K562 (cell line): ENCODE measurements at regions not wholly inside any gene's neighbourhood (a gene's known extent, or its start where the extent isn't known, plus 50 kb on each side); places are given as distances from the start of the nearest gene placed in this dataset.

ENCODE experiments used
- ATAC-seq: fragments of 200-7000 bp; cut with Tn5 transposase; 3 replicates; pipeline ENCODE4 v1.9.1; 2020; ENCODE audit warnings: moderate library complexity
- BruUV-seq: library from RNA; stranded (reverse); fragments of 400-500 nt; replicated peaks from 2 replicates; lab custom pipeline; 2021; lab: Mats Ljungman, UMichigan
- CTCF ChIA-PET: fragments of 300-600 bp; formaldehyde crosslinking; extraction: SDS; loops from one replicate; lab custom pipeline; 2021; ENCODE audit warnings: low intra/inter-chr PET ratio; lab: Yijun Ruan, JAX
- POLR2A ChIA-PET: fragments of 300-600, 350-650 bp; sonication (Branson Sonifier 250); formaldehyde crosslinking; extraction: SDS; loops from one replicate; lab custom pipeline; 2021; ENCODE audit warnings: antibody characterized with exemption, inconsistent platforms; lab: Yijun Ruan, JAX
- DNase-seq, 4 experiments: peaks; one replicate each; pipeline versions ENCODE4 v3.0.0 to v3.0.0-alpha.2; 2011 to 2018; ENCODE audit warnings: low spot score in 3 of 4, mixed read lengths in 3 of 4; ENCODE audit errors: extremely low read depth in 1 of 4
- FAIRE-seq: peaks from 2 replicates; lab custom pipeline; 2011; peaks lifted over from hg19 to GRCh38; lab: Jason Lieb, UNC
- H2AFZ ChIP-seq: 2 replicates; pipeline ENCODE4 v1.6.0; 2011; ENCODE audit warnings: low read depth, low read length, control low read depth, inconsistent platforms
- H3K27ac ChIP-seq: fragments of 200-600 bp; 3 replicates; pipeline ENCODE4 v1.8.0; 2011; ENCODE audit warnings: low read depth, mild to moderate bottlenecking, control low read depth, inconsistent platforms, low read length, moderate library complexity, mixed read lengths; ENCODE audit errors: extremely low read depth
- H3K27me3 ChIP-seq, 2 experiments: fragments of 300-600 bp in 1 of 2; 2 replicates in 1 of 2; 3 replicates in 1 of 2; pipeline versions ENCODE4 v1.6.0 to v1.8.0; 2011; ENCODE audit warnings: inconsistent platforms in 2 of 2, low read length in 2 of 2, mild to moderate bottlenecking in 1 of 2, mixed read lengths in 1 of 2, moderate library complexity in 1 of 2; ENCODE audit not compliant: control insufficient read depth in 2 of 2, insufficient read depth in 2 of 2
- H3K36me3 ChIP-seq: fragments of 300-600 bp; 3 replicates; pipeline ENCODE4 v1.8.0; 2011; ENCODE audit warnings: mild to moderate bottlenecking, low read length, inconsistent platforms; ENCODE audit not compliant: control insufficient read depth, insufficient read depth
- H3K4me1 ChIP-seq, 2 experiments: fragments of 200-600 bp in 1 of 2; replicated peaks in 1 of 2; 2 replicates in 1 of 2; 3 replicates in 1 of 2; pipeline versions ENCODE4 v1.5.1 to v1.8.0; 2011; ENCODE audit warnings: inconsistent platforms in 2 of 2, low read length in 2 of 2, mild to moderate bottlenecking in 1 of 2, mixed read lengths in 1 of 2, moderate library complexity in 1 of 2; ENCODE audit not compliant: control insufficient read depth in 2 of 2, insufficient read depth in 2 of 2
- H3K4me2 ChIP-seq: 2 replicates; pipeline ENCODE4 v1.6.1; 2011; ENCODE audit warnings: low read length, control low read depth, inconsistent platforms, mixed read lengths; ENCODE audit not compliant: insufficient read depth
- H3K4me3 ChIP-seq: fragments of 200-600 bp; sonication (generic), shearing (Covaris generic); 2 replicates; pipeline ENCODE4 v1.5.1; 2016; ENCODE audit warnings: control low read depth, inconsistent platforms
- H3K79me2 ChIP-seq: fragments of 200-600 bp; 3 replicates; pipeline ENCODE4 v1.8.0; 2011; ENCODE audit warnings: low read length, inconsistent platforms; ENCODE audit not compliant: control insufficient read depth, insufficient read depth
- H3K9ac ChIP-seq, 2 experiments: 2 replicates each; pipeline versions ENCODE4 v1.6.0 to v1.6.1; 2011; ENCODE audit warnings: low read depth in 2 of 2, low read length in 2 of 2, control low read depth in 1 of 2, inconsistent platforms in 1 of 2, mild to moderate bottlenecking in 1 of 2, mixed read lengths in 1 of 2; ENCODE audit not compliant: insufficient read depth in 1 of 2
- H3K9me1 ChIP-seq: one replicate; pipeline ENCODE4 v1.6.0; 2011; ENCODE audit warnings: inconsistent platforms, mild to moderate bottlenecking, low read length, moderate library complexity; ENCODE audit not compliant: control insufficient read depth, insufficient read depth
- H3K9me3 ChIP-seq: replicated peaks from 2 replicates; pipeline ENCODE4 v1.5.1; 2011; ENCODE audit warnings: low read depth, low read length, inconsistent platforms; ENCODE audit not compliant: control insufficient read depth, insufficient read depth
- H4K20me1 ChIP-seq: replicated peaks from 2 replicates; pipeline ENCODE4 v1.6.1; 2011; ENCODE audit warnings: low read length, inconsistent platforms, mixed read lengths; ENCODE audit not compliant: control insufficient read depth, insufficient read depth
- BRF1 ChIP-seq: IDR thresholded peaks from 3 replicates; pipeline ENCODE4 v1.6.1; 2011; ENCODE audit warnings: borderline replicate concordance, mild to moderate bottlenecking; ENCODE audit not compliant: insufficient read length; ENCODE audit errors: extremely low read depth
- DNMT1 ChIP-seq: fragments of 450-650 bp; IDR thresholded peaks from 2 replicates; pipeline ENCODE4 v1.6.1; 2016; ENCODE audit warnings: antibody characterized with exemption, mild to moderate bottlenecking
- FOXJ3 ChIP-seq: sonication (generic); formaldehyde crosslinking; IDR thresholded peaks from 2 replicates; pipeline ENCODE4 v1.4.0; 2020; ENCODE audit warnings: mild to moderate bottlenecking, missing genetic modification reagents
- HDGF ChIP-seq: fragments of 450-650 bp; IDR thresholded peaks from 2 replicates; pipeline ENCODE4 v1.6.1; 2016
- KLF1 ChIP-seq: fragments of 450-650 bp; IDR thresholded peaks from 2 replicates; pipeline ENCODE4 v1.6.1; 2016; ENCODE audit warnings: missing genetic modification characterization, missing compliant biosample characterization
- SETDB1 ChIP-seq: IDR thresholded peaks from one replicate; pipeline ENCODE4 v1.6.1; 2012; ENCODE audit warnings: low read length, control low read depth, inconsistent platforms
- SRSF1 ChIP-seq: fragments of 200-400 bp; formaldehyde crosslinking; IDR thresholded peaks from 2 replicates; pipeline ENCODE4 v1.6.1; 2017; ENCODE audit warnings: mild to moderate bottlenecking, low read depth, low read length, moderate library complexity
- TAL1 ChIP-seq: fragments of 450-650 bp; IDR thresholded peaks from 2 replicates; pipeline ENCODE4 v1.6.1; 2016; ENCODE audit warnings: mild to moderate bottlenecking
- TRIM24 ChIP-seq, 2 experiments: fragments of 450-650 bp; IDR thresholded peaks; 2 replicates each; pipeline ENCODE4 v1.6.1; 2016
- ZNF165 ChIP-seq: fragments of 250-450 bp; sonication (Bioruptor Pico); IDR thresholded peaks from 2 replicates; pipeline ENCODE4 v1.4.0; 2020; ENCODE audit warnings: borderline replicate concordance
- ZNF584 ChIP-seq: fragments of 200-800 bp; sonication (Bioruptor generic); IDR thresholded peaks from 2 replicates; pipeline ENCODE4 v1.6.1; 2016; ENCODE audit warnings: low read depth, mild to moderate bottlenecking, missing genetic modification characterization, missing compliant biosample characterization
- WGBS: fragments of 100-300 bp; shearing (Covaris generic); methylation state at CpG from one replicate; pipeline ENCODE4 v1.1.6; 2016; ENCODE audit warnings: low coverage, mixed read lengths; ENCODE audit not compliant: insufficient coverage; ENCODE audit errors: missing lambda C conversion rate; 5-methylcytosine and 5-hydroxymethylcytosine counted together
- in situ Hi-C: fragments of 300-500 bp; cut with MboI; formaldehyde crosslinking; loops from 4 replicates; pipeline ENCODE4 v1.15.0; 2018; ENCODE audit warnings: inconsistent platforms, mixed read lengths
- intact Hi-C: fragments of 100-400 bp; cut with micrococcal nuclease; formaldehyde crosslinking; loops from 2 replicates; pipeline ENCODE4 v1.14.2; 2022
- TF ChIP-seq, protein P1 (sequence below): sonication (generic); formaldehyde crosslinking; IDR thresholded peaks from 2 replicates; pipeline ENCODE4 v1.8.0; 2022; ENCODE audit warnings: mild to moderate bottlenecking, missing genetic modification reagents
- TF ChIP-seq, protein P2 (sequence below): fragments of 250-450 bp; sonication (Bioruptor Pico); IDR thresholded peaks from 2 replicates; pipeline ENCODE4 v1.9.0; 2021; ENCODE audit warnings: mild to moderate bottlenecking, inconsistent platforms
- TF ChIP-seq, protein P3 (sequence below): IDR thresholded peaks from 2 replicates; pipeline ENCODE4 v1.6.1; 2012; ENCODE audit warnings: low read depth, low read length, improper control_type of control experiment, borderline replicate concordance

DNA sequence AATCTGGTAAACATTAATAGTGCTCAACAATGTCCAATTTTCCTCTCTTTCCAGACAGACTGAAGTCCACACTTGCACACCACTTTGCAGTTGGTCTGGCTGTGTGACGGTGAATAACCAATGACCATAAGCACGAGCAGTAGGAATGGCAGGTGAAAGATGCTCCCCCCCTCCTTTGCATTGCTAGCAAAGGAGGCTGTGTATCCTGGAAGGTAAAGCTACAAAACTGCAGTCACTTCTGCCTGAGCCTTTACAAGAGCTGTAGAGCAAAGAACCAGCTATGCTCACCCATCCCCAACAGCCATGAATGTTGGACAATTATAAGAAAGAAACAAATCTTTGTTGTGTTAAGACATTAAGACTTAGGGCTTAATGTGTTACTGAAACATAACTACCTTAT lies 178.0 kb downstream of the IPMK start:
- CTCF ChIA-PET: no interaction called here

More for the DNA sequence above, 178.0 kb downstream of the IPMK start:
- 0% methylated on average over 2 of the region's 2 CpGs for WGBS
- in situ Hi-C loops: no loop called here
- H3K79me2 ChIP-seq: no peaks in the 10 kb centered on the region
- FAIRE-seq (no peak), ATAC-seq (no peak), DNase-seq (no peak)
- H3K27ac ChIP-seq: no peak overlapping the region
- no peaks in the 10 kb centered on the region for H3K9me3 ChIP-seq
- POLR2A ChIA-PET: no interaction called here
- no peaks in the 10 kb centered on the region for H4K20me1 ChIP-seq
- no peak overlapping the region for H2AFZ ChIP-seq
- no peak overlapping the region for H3K9ac ChIP-seq
- no TSS peak for BruUV-seq
- no peak overlapping the region for H3K4me2 ChIP-seq
- no peaks in the 10 kb centered on the region for H3K27me3 ChIP-seq
- intact Hi-C loops: no loop called here
- TF ChIP-seq KLF1 (no peak), TRIM24 (IDR thresholded peaks at IDR 0.05) (no peak), ZNF584 (CRISPR knock-in tag) (no peak), BRF1 (no peak), SRSF1 (no peak), ZNF165 (CRISPR knock-in tag) (no peak), DNMT1 (no peak), HDGF (no peak), FOXJ3 (no peak), TAL1 (no peak), SETDB1 (no peak)
- TF ChIP-seq, protein P1, sequence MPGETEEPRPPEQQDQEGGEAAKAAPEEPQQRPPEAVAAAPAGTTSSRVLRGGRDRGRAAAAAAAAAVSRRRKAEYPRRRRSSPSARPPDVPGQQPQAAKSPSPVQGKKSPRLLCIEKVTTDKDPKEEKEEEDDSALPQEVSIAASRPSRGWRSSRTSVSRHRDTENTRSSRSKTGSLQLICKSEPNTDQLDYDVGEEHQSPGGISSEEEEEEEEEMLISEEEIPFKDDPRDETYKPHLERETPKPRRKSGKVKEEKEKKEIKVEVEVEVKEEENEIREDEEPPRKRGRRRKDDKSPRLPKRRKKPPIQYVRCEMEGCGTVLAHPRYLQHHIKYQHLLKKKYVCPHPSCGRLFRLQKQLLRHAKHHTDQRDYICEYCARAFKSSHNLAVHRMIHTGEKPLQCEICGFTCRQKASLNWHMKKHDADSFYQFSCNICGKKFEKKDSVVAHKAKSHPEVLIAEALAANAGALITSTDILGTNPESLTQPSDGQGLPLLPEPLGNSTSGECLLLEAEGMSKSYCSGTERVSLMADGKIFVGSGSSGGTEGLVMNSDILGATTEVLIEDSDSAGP (CRISPR knock-in tag): no peak
- TF ChIP-seq, protein P2, sequence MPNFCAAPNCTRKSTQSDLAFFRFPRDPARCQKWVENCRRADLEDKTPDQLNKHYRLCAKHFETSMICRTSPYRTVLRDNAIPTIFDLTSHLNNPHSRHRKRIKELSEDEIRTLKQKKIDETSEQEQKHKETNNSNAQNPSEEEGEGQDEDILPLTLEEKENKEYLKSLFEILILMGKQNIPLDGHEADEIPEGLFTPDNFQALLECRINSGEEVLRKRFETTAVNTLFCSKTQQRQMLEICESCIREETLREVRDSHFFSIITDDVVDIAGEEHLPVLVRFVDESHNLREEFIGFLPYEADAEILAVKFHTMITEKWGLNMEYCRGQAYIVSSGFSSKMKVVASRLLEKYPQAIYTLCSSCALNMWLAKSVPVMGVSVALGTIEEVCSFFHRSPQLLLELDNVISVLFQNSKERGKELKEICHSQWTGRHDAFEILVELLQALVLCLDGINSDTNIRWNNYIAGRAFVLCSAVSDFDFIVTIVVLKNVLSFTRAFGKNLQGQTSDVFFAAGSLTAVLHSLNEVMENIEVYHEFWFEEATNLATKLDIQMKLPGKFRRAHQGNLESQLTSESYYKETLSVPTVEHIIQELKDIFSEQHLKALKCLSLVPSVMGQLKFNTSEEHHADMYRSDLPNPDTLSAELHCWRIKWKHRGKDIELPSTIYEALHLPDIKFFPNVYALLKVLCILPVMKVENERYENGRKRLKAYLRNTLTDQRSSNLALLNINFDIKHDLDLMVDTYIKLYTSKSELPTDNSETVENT (CRISPR knock-in tag): no peak
- TF ChIP-seq, protein P3, sequence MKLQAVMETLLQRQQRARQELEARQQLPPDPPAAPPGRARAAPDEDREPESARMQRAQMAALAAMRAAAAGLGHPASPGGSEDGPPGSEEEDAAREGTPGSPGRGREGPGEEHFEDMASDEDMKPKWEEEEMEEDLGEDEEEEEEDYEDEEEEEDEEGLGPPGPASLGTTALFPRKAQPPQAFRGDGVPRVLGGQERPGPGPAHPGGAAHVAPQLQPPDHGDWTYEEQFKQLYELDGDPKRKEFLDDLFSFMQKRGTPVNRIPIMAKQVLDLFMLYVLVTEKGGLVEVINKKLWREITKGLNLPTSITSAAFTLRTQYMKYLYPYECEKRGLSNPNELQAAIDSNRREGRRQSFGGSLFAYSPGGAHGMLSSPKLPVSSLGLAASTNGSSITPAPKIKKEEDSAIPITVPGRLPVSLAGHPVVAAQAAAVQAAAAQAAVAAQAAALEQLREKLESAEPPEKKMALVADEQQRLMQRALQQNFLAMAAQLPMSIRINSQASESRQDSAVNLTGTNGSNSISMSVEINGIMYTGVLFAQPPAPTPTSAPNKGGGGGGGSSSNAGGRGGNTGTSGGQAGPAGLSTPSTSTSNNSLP: no peak
- H3K4me3 ChIP-seq: no peak overlapping the region
- H3K9me1 ChIP-seq: no peaks in the 10 kb centered on the region
- H3K4me1 ChIP-seq: no peaks in the 10 kb centered on the region; a peak in 1 of 5 replicates
- no peaks in the 10 kb centered on the region for H3K36me3 ChIP-seq
